Ishikawa (cell line): ENCODE measurements at regions not wholly inside any gene's neighbourhood (a gene's known extent, or its start where the extent isn't known, plus 50 kb on each side); places are given as distances from the start of the nearest gene placed in this dataset.

Source experiments
- EGR1 ChIP-seq: IDR thresholded peaks from 2 replicates; pipeline ENCODE4 v1.6.1; 2012
- MAX ChIP-seq: IDR thresholded peaks from 2 replicates; pipeline ENCODE4 v1.6.1; 2012
- REST ChIP-seq: IDR thresholded peaks from 2 replicates; pipeline ENCODE4 v1.6.1; 2012; ENCODE audit warnings: low read depth, mild to moderate bottlenecking

GRCh38 chr6:54702772-54703171 is 143.8 kb upstream of the FAM83B start:
- TF ChIP-seq REST (no peak), EGR1 (no peak), MAX (no peak)
